AG04450 (cell line): ENCODE measurements at regions not wholly inside any gene's neighbourhood (a gene's known extent, or its start where the extent isn't known, plus 50 kb on each side); places are given as distances from the start of the nearest gene placed in this dataset.

Experiments
- CTCF ChIA-PET: fragments of 300-600, 350-600 bp; formaldehyde crosslinking; extraction: SDS; loops from one replicate; lab custom pipeline; 2022; ENCODE audit warnings: antibody characterized with exemption, inconsistent platforms; lab: Charles Lee
- POLR2A ChIA-PET: fragments of 350-600 bp; formaldehyde crosslinking; extraction: SDS; loops from one replicate; lab custom pipeline; 2021; ENCODE audit warnings: antibody characterized with exemption, inconsistent platforms; lab: Yijun Ruan, JAX
- DNase-seq: peaks from one replicate; pipeline ENCODE4 v3.0.0-alpha.2; 2011; ENCODE audit warnings: low read depth, low spot score
- H3K27ac ChIP-seq: one replicate; pipeline ENCODE4 v1.5.1; 2012; ENCODE audit warnings: low read depth, low read length, control low read depth
- H3K27me3 ChIP-seq: one replicate; pipeline ENCODE4 v1.6.0; 2012; ENCODE audit warnings: low read length; ENCODE audit not compliant: control insufficient read depth, insufficient read depth
- H3K4me3 ChIP-seq: 2 replicates; pipeline ENCODE4 v1.5.1; 2011; ENCODE audit warnings: mild to moderate bottlenecking, low read depth, low read length, control low read depth
- H3K9me3 ChIP-seq: 2 replicates; pipeline ENCODE4 v1.5.1; 2012; ENCODE audit warnings: low read length; ENCODE audit not compliant: control insufficient read depth, insufficient read depth
- CTCF ChIP-seq: IDR thresholded peaks from 2 replicates; pipeline ENCODE4 v1.5.1; 2011; ENCODE audit warnings: low read depth, low read length, control low read depth, inconsistent platforms

- CTCF ChIA-PET: interaction anchor here (0.6 kb wide), 1 partner anchor 137 kb away, joined by 3 read pairs; no protein-coding TSS in a partner anchor
- Histone ChIP-seq H3K4me3 (no peak overlapping the region), H3K27ac (no peak overlapping the region), H3K9me3 (no peaks in the 10 kb centered on the region), H3K27me3 (peaks cover 2% of the 10 kb centered on the region)
- POLR2A ChIA-PET: no interaction called here
- no peak for TF ChIP-seq CTCF
- DNase-seq: no peak
Observed at GRCh38 chr7:50923476-50923875, 140.8 kb upstream of the GRB10 start.

- Histone ChIP-seq H3K27ac (no peak overlapping the region), H3K27me3 (peaks cover 2% of the 10 kb centered on the region), H3K4me3 (no peak overlapping the region), H3K9me3 (no peaks in the 10 kb centered on the region)
- ChIA-PET POLR2A (no interaction called here), CTCF (no interaction called here)
- DNase-seq: no peak
- no peak for TF ChIP-seq CTCF
Observed at GRCh38 chr7:50921114-50921813, 138.6 kb upstream of the GRB10 start.

GRCh38 chr7:50920031-50920635, 137.4 kb upstream of the GRB10 start:
- ChIA-PET CTCF (no interaction called here), POLR2A (no interaction called here)
- DNase-seq: no peak
- peaks cover 2% of the 10 kb centered on the region for H3K27me3 ChIP-seq
- H3K4me3 ChIP-seq: no peak overlapping the region
- no peak for TF ChIP-seq CTCF
- no peak overlapping the region for H3K27ac ChIP-seq
- H3K9me3 ChIP-seq: no peaks in the 10 kb centered on the region

- H3K27me3 ChIP-seq: no peaks in the 10 kb centered on the region
- H3K9me3 ChIP-seq: no peaks in the 10 kb centered on the region
- no peak overlapping the region for H3K27ac ChIP-seq
- no peak overlapping the region for H3K4me3 ChIP-seq
- CTCF ChIA-PET: no interaction called here
- POLR2A ChIA-PET: no interaction called here
- DNase-seq: no peak
- TF ChIP-seq CTCF: no peak
Observed at GRCh38 chr7:50915621-50916020, 132.9 kb upstream of the GRB10 start.

- CTCF ChIA-PET: no interaction called here
- no peak overlapping the region for H3K4me3 ChIP-seq
- TF ChIP-seq CTCF: no peak
- DNase-seq: no peak
- no peaks in the 10 kb centered on the region for H3K9me3 ChIP-seq
- POLR2A ChIA-PET: no interaction called here
- no peak overlapping the region for H3K27ac ChIP-seq
- H3K27me3 ChIP-seq: no peaks in the 10 kb centered on the region
Observed at GRCh38 chr7:50914460-50914859, 131.8 kb upstream of the GRB10 start.
